ENCODE measurements at regions not wholly inside any gene's neighbourhood (a gene's known extent, or its start where the extent isn't known, plus 50 kb on each side); places are given as distances from the start of the nearest gene placed in this dataset.

GRCh38 chr13:57865600-57866294 is 234.2 kb downstream of the PCDH17 start:
- H3K27me3 ChIP-seq (ENCODE audit: insufficient read depth, low read length), result no peaks in the 10 kb centered on the region
- H3K79me2 ChIP-seq (ENCODE audit: insufficient read depth, low read length), result no peaks in the 10 kb centered on the region
- no peak overlapping the region for H3K23ac ChIP-seq (ENCODE audit: insufficient read length, low read depth, low read length)
- no peak overlapping the region for H2AK5ac ChIP-seq (ENCODE audit: insufficient read length, low read length)
- Mint-ChIP-seq H3K27ac (no peak overlapping the region), H3K4me1 (no peaks in the 10 kb centered on the region), H3K9me3 (peaks cover 27 to 38% of the 10 kb centered on the region in 2 experiments), H3K4me3 (no peak overlapping the region), H3K36me3 (ENCODE audit: insufficient read depth in 1 of 3, low read depth in 3 of 3) (peaks cover 2 to 27% (median 16%) of the 10 kb centered on the region in 3 experiments), H3K27me3 (ENCODE audit: low read depth) (no peaks in the 10 kb centered on the region)
- no peak overlapping the region for H2BK12ac ChIP-seq (ENCODE audit: insufficient read length, low read depth, low read length)
- H4K8ac ChIP-seq (replicated peaks; ENCODE audit: insufficient read length, low read depth, low read length), result no peak overlapping the region
- no peak overlapping the region for H3T11ph ChIP-seq (ENCODE audit: low read length)
- H3K9ac ChIP-seq (ENCODE audit: extremely low read depth, insufficient read length, low read length), result no peak overlapping the region
- no peak overlapping the region for H3K14ac ChIP-seq (ENCODE audit: insufficient read depth, low read length)
- H3K27ac ChIP-seq (ENCODE audit: insufficient read length, low read depth, low read length), result no peak overlapping the region
- H2BK20ac ChIP-seq (ENCODE audit: low read depth, low read length, poor library complexity, severe bottlenecking), result no peak overlapping the region
- no peaks in the 10 kb centered on the region for H4K20me1 ChIP-seq (ENCODE audit: control insufficient read depth, insufficient read depth, insufficient read length)
- no peak for DNase-seq
- no peak overlapping the region for H2AFZ ChIP-seq (ENCODE audit: low read length)
- H3K56ac ChIP-seq (ENCODE audit: insufficient read length, low read depth, low read length), result no peak overlapping the region
- no peaks in the 10 kb centered on the region for H3K79me1 ChIP-seq (ENCODE audit: insufficient read depth, low read depth, low read length, poor library complexity, severe bottlenecking)
- H2BK5ac ChIP-seq (ENCODE audit: insufficient read length, low read length), result no peak overlapping the region
- H4K91ac ChIP-seq (ENCODE audit: insufficient read length, low read depth, low read length), result no peak overlapping the region
- H3K4ac ChIP-seq (ENCODE audit: low read depth, low read length), result no peak overlapping the region
- H3K18ac ChIP-seq (ENCODE audit: insufficient read length, low read depth, low read length), result no peak overlapping the region
- no peak overlapping the region for H3K4me2 ChIP-seq (ENCODE audit: insufficient read depth, insufficient read length, low read length)
- H2BK120ac ChIP-seq (ENCODE audit: low read depth, low read length, poor library complexity, severe bottlenecking), result no peak overlapping the region
- no peaks in the 10 kb centered on the region for H3K23me2 ChIP-seq (ENCODE audit: insufficient read length, low read depth, low read length, poor library complexity, severe bottlenecking)
- TF ChIP-seq CTCF (conservative IDR thresholded peaks at IDR 0.05), result no peak
- no peak overlapping the region for H2BK15ac ChIP-seq (ENCODE audit: low read depth, low read length)
- H4K5ac ChIP-seq (ENCODE audit: insufficient read length, low read depth, low read length), result no peak overlapping the region
- H3K4me1 ChIP-seq (ENCODE audit: insufficient read depth, low read length), result no peaks in the 10 kb centered on the region
- WGBS (ENCODE audit: extremely low coverage, insufficient read length, low lambda C conversion rate), result no CpG with 5 or more reads among the region's 4 CpGs
- H3K9me3 ChIP-seq (ENCODE audit: control insufficient read depth, low read depth, low read length), result peaks cover 12% of the 10 kb centered on the region
